ENCODE measurements at regions not wholly inside any gene's neighbourhood (a gene's known extent, or its start where the extent isn't known, plus 50 kb on each side); places are given as distances from the start of the nearest gene placed in this dataset.

DNA sequence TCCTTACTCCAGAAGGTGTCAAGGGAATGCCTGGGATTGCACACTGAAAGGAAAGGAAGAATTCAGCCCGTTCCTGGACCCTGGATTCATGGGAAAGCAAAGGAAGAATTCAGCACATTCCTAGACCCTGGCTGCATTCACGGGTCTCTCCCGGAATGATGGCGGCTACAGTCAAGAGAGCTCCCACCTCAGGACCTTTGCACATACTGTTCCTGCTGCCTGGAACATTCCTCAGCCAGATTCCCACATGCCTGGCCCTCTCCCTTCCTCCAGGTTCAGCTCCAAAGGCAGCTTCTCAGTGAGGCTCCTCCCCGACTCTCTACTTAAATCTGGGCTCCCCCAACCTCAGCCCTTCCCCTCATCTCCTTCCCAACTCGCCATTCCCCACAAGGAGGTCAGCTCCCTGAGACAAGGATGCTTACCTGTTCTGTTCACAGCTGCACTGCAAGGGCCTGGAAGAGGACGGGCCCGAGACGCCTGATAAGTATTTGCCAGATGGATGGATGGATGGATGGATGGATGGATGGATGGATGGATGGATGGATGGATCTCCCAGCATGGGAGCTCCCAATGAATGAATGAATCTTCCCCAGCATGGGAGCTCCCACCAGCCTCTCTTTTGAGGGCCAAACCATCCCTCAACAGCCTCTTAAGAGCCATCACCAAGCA, 77.4 kb downstream of the NCOR2 start:
- DNase-seq (ENCODE audit: low spot score), result no peak

DNA sequence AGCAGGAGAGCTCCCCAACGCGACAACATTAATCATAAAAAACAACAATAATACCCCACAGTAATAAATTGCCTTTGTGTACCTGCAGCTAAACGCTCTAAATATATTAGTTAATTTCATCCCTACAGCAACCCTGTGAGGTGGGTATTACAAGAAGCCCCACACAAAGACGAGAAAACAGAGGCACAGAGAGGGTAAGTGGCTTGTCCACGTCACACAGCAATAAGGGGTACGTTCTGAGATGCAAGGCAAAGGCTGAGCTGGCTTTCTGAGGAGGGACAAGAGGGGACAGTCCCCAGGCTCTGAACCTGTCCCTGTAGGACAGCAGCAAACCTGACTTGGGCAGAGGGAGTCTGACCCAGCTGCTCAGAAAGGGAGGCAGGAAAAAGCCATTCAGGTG, 78.2 kb downstream of the NCOR2 start:
- DNase-seq (ENCODE audit: low spot score), result no peak

DNA sequence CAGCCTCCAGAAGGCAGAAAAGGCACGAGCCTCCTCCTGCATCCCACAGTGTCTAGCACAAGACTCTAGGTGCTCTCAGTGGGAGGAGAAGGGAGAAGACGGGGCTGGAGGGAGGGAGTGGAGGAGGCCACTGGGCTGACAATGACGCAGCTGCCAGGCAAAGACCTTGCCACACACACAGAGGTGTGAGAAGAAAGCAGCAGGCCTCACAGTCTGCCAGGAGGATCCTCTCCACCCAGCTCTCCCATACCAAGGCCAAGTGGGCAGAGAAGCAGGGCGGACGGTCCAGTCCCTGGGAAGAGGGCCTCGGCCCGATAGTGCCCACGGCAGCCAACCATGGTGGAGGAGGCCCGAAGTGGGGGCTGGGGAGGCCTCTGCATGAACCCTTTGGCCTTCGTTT, 78.9 kb downstream of the NCOR2 start:
- no peak for DNase-seq (ENCODE audit: low spot score)

- DNase-seq (ENCODE audit: low spot score), result no peak
Observed at GRCh38 chr12:124487834-124488165, 79.6 kb downstream of the NCOR2 start.

DNA sequence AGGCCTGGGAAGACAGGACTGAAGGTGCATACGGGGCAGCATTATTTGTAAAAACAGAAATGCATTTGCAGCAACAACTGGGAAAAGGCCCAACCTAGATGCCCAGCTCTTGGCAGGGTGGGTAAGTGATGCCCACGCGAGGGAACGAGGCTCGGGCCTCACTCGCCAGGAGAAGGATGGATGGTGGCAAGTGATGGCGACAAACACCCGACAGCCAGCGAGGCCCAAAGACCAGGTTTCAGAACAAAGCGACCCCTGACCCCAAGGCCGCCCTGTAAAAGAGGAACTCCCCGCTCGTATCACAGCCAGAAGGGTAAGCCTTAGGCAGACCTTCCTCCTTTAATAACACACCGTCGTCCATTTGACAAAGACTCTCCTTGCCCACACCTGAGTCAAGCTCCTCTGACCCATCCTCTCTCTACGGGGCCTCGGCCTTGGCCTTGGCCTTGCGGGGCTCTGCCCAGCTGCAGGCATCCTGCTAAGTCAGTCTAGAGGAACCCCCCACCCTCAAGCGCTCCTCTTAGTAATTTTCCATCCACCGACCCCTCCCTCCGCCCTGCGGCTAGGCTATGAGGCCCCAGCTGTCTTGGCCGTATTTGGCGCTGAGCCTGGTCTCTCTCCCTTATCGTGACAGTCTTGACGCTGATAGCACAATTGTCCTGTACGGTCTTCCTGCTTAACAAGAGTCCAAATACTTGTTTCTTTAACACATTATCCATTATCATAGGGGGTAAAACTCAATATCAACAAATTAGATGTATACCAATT, 80.2 kb downstream of the NCOR2 start:
- no peak for DNase-seq (ENCODE audit: low spot score)

- DNase-seq (ENCODE audit: low spot score), result no peak
Observed at GRCh38 chr12:124486346-124486963, 81.0 kb downstream of the NCOR2 start.

- DNase-seq (ENCODE audit: low spot score), result no peak
Observed at GRCh38 chr12:124485371-124485770, 82.0 kb downstream of the NCOR2 start.

- DNase-seq (ENCODE audit: low spot score), result no peak
Observed at GRCh38 chr12:124484526-124484953, 82.9 kb downstream of the NCOR2 start.

- no peak for DNase-seq (ENCODE audit: low spot score)
Observed at GRCh38 chr12:124484067-124484466, 83.3 kb downstream of the NCOR2 start.

DNA sequence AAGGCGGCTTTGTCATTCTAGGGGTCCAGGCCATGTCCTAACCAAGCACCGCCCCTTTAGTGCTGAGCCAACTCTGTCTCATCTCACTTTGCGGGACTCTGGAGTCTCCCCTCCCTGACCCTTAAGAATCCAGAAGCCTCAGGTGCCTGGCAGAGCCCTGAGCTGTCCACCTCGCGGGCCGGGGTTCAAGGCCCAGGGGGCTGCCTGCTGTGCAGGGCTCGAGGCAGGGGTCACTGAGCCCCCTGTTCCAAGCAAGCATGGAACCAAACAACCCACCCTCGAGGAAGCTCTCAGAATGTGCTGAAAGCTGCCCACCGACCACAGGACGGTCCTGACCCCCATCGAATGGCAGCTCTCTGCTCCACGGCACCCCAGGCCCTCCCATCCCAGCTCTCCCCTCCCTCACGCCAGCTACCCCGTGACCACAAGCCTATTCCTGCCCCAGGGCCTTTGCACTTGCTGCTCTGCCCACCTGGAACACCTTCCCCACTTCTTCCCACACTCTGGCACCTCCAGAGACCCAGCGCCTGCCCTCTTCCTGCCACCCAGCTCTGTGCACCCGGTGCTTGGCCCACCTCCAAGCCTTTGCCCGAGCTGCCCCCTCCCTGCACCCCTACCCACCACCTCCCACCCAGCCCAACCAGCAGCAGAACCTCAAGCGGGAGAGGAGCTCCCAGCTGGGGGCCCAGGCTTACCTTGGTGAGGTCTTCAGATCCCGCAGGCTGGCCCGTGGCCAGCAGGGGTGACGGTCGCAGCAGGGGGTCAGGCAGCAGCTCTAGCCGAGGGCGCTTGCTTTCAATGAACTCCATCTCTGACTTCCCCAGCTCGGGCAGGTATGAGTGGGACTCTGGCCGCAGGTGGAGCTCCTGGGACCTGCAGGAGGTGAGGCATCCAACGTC, 84.3 kb downstream of the NCOR2 start:
- no peak for DNase-seq (ENCODE audit: low spot score)

- DNase-seq (ENCODE audit: low spot score), result no peak
Observed at GRCh38 chr12:124482567-124482893, 84.9 kb downstream of the NCOR2 start.

DNA sequence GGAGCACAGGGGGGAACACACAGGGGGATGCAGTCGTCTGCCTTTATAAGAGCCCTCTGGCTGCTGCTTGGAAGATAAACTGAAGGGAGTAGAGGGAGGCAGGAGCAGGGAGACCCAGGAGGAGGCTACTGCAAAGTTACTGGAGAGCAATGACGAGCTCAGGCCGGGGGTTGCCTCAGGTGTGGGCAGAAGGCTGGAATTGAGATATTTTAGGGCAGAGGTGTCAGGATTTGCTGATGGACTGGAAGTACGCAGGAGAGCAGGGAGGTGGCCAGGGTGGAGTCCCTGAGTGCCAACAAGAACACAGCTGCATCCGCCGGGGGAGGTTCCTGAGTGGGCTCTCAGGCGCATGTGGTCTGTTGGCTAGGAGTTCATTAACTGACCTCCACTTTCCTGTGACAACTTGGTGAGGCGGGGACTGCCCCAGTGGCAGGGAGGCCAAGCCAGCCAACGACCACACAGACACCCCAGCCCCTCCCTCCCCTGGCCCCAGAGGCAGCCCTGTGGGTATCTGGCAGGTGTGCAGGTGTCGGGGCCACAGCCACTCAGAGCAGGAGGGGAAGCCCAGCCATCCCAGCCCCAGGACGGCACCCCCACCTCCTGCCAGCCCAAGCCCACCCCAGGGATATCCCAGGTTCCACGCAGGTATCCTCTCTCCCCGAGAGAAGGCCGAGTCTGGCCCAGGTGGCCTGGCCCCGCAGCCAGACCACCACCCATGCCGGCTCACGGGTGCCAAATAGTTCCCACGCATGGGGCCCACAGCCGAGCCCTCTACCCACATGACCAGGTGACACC, 85.4 kb downstream of the NCOR2 start:
- no peak for DNase-seq (ENCODE audit: low spot score)

DNA sequence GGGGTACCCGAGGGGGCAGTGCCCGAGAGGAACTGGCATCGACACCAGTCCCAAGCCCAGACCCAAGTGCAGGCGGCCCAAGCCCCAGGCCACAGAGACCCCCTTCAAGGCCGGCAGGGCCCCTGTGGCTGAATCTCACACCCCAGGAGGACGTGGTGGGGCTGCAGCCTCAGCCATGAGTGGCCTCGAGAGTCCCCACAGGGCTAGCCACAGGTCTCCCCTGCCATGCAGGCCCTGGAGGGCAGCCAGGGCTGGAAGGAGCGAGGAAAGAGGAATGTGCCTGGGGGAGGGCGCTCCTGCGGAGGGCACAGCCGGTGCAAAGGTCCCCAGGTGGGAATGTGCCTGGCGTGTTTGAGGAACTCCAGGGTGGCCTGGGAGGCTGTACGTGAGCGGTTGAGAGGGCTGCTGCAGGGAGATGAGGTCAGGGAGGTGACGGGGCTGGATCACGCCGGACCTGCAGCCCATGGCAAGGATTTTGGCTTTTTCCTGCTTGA, 86.1 kb downstream of the NCOR2 start:
- no peak for DNase-seq (ENCODE audit: low spot score)

DNA sequence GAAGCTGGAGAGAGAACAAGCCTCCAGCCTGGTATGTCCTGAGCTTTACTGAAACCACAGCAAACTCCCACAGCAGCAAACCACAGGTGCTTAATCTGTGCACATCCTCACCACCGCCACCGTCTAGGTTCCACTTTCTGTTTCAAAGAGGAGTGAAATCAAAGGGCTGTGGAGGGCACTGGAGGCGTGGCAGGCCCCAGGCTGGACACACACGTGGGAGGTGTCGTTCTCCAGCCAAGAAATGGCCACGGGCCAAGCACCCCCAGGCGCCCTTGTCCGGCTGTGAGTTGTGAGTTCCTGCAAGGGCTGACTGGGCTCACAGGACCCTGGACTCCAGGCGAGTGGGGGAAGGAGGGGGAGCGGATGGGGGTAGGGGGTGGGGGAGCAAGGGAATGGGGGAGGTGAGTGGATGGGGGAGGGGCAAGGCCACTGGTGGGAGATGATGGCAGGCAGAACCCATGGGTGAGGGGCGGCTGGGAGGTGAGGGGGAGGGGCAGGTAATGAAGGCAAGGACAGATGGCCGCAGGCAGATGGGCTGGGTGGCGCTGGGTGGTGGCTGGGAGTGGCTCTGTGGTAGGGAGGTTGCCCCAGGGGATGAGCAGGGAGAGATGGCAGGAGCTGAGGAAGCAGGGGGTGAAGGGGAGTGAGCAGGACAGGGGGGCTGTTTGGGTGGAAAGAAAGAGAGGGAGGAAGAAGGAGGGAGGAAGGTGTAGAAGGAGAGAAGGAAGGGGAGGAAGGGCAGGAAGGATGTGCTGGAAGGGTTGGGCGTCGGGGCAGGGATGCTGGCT, 86.7 kb downstream of the NCOR2 start:
- DNase-seq (ENCODE audit: low spot score), result no peak

- DNase-seq (ENCODE audit: low spot score), result no peak
Observed at GRCh38 chr12:124479680-124480468, 87.5 kb downstream of the NCOR2 start.

GRCh38 chr12:124478985-124479645, 88.3 kb downstream of the NCOR2 start:
- no peak for DNase-seq (ENCODE audit: low spot score)

- no peak for DNase-seq (ENCODE audit: low spot score)
Observed at GRCh38 chr12:124478416-124478815, 89.0 kb downstream of the NCOR2 start.

DNA sequence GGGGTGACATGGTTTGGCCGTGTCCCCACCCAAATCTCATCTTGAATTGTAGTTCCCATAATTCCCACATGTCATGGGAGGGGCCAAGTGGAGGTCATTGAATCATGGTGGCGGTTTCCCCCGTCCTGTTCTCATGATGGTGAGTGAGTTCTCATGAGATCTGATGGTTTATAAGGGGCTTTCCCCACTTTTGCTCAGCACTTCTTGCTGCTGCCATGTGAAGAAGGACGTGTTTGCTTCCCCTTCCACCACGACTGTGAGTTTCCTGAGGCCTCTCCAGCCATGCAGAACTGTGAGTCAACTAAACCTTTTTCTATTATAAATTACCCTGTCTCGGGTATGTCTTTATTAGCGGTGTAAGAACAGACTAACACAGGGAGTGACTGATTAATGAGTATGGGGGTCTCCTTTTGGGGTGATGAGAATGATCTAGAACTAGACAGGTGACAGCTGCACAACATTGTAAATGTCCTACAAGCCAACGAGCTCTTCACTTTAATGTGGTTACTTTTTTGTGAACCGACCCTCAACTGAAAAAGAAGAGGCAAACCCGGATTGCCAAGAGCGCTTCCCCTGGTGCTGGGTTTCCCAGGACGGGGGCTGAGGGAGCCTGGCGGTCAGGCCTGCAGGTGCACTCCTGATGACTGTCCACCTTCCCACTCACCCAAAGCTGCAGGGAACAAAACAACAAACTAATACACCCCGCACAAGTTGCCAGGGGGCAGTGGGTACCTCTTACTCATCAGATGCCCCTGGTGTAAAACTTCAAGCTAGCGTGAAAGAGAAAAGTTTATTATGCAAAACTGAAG, 90.1 kb downstream of the NCOR2 start:
- no peak for DNase-seq (ENCODE audit: low spot score)

GRCh38 chr12:124476011-124476400, 91.4 kb downstream of the NCOR2 start:
- no peak for DNase-seq (ENCODE audit: low spot score)

Data from HuH-7.5 (cell line).